WERI-Rb-1 (cell line): ENCODE measurements at regions not wholly inside any gene's neighbourhood (a gene's known extent, or its start where the extent isn't known, plus 50 kb on each side); places are given as distances from the start of the nearest gene placed in this dataset.

ENCODE experiments used
- DNase-seq: peaks from one replicate; pipeline ENCODE4 v3.0.0-alpha.2; 2020
- H3K27ac ChIP-seq: fragments of 250-450 bp; sonication (Bioruptor Pico); 2 replicates; pipeline ENCODE4 v1.5.1; 2020; ENCODE audit warnings: mild to moderate bottlenecking, moderate library complexity
- H3K27me3 ChIP-seq: fragments of 250-450 bp; sonication (Bioruptor Pico); 2 replicates; pipeline ENCODE4 v1.5.1; 2021; ENCODE audit warnings: mild to moderate bottlenecking, low read depth, moderate library complexity; ENCODE audit not compliant: insufficient read depth, severe bottlenecking
- H3K36me3 ChIP-seq: fragments of 250-450 bp; sonication (Bioruptor Pico); 2 replicates; pipeline ENCODE4 v1.5.1; 2020; ENCODE audit warnings: mild to moderate bottlenecking, moderate library complexity
- H3K4me3 ChIP-seq: 2 replicates; pipeline ENCODE4 v1.5.1; 2011; ENCODE audit warnings: low read depth, mild to moderate bottlenecking, control low read depth, low read length
- H3K9me3 ChIP-seq: fragments of 250-450 bp; sonication (Bioruptor Pico); 2 replicates; pipeline ENCODE4 v1.5.1; 2021; ENCODE audit warnings: mild to moderate bottlenecking, moderate library complexity; ENCODE audit not compliant: severe bottlenecking
- CTCF ChIP-seq: IDR thresholded peaks from 2 replicates; pipeline ENCODE4 v1.5.1; 2011; ENCODE audit warnings: low read depth, mild to moderate bottlenecking, control low read depth, inconsistent platforms, low read length

GRCh38 chr1:47656719-47657685, 219.2 kb downstream of the FOXD2 start:
- no peak for DNase-seq
- H3K9me3 ChIP-seq, result no peaks in the 10 kb centered on the region
- no peaks in the 10 kb centered on the region for H3K27me3 ChIP-seq
- no peaks in the 10 kb centered on the region for H3K36me3 ChIP-seq
- no peak overlapping the region for H3K4me3 ChIP-seq
- no peak for TF ChIP-seq CTCF
- H3K27ac ChIP-seq, result no peak overlapping the region

- H3K27me3 ChIP-seq, result no peaks in the 10 kb centered on the region
- no peak overlapping the region for H3K4me3 ChIP-seq
- H3K9me3 ChIP-seq, result no peaks in the 10 kb centered on the region
- H3K27ac ChIP-seq, result no peak overlapping the region
- TF ChIP-seq CTCF, result no peak
- no peaks in the 10 kb centered on the region for H3K36me3 ChIP-seq
- DNase-seq, result no peak
Observed at GRCh38 chr1:47658161-47658920, 220.5 kb downstream of the FOXD2 start.

GRCh38 chr1:47659146-47659545, 221.3 kb downstream of the FOXD2 start:
- Histone ChIP-seq H3K4me3 (no peak overlapping the region), H3K9me3 (no peaks in the 10 kb centered on the region), H3K27me3 (no peaks in the 10 kb centered on the region), H3K27ac (no peak overlapping the region), H3K36me3 (no peaks in the 10 kb centered on the region)
- DNase-seq, result no peak
- TF ChIP-seq CTCF, result no peak

GRCh38 chr1:47660622-47661021, 222.8 kb downstream of the FOXD2 start:
- no peak for TF ChIP-seq CTCF
- H3K27ac ChIP-seq, result peak overlapping the region; percentile 54
- H3K9me3 ChIP-seq, result no peaks in the 10 kb centered on the region
- H3K27me3 ChIP-seq, result no peaks in the 10 kb centered on the region
- no peak overlapping the region for H3K4me3 ChIP-seq
- H3K36me3 ChIP-seq, result no peaks in the 10 kb centered on the region
- DNase-seq, result no peak

- no peak for TF ChIP-seq CTCF
- H3K27me3 ChIP-seq, result no peaks in the 10 kb centered on the region
- peak overlapping the region; percentile 54 for H3K27ac ChIP-seq
- H3K36me3 ChIP-seq, result no peaks in the 10 kb centered on the region
- no peaks in the 10 kb centered on the region for H3K9me3 ChIP-seq
- peak; percentile 22 for DNase-seq
- H3K4me3 ChIP-seq, result no peak overlapping the region
Observed at GRCh38 chr1:47661040-47661439, 223.2 kb downstream of the FOXD2 start.
